Endothelial cell of umbilical vein (primary cell): ENCODE measurements at regions not wholly inside any gene's neighbourhood (a gene's known extent, or its start where the extent isn't known, plus 50 kb on each side); places are given as distances from the start of the nearest gene placed in this dataset.

Experiments used
- BruUV-seq: library from RNA; stranded (reverse); fragments of 400-500 nt; replicated peaks from 2 replicates; lab custom pipeline; 2021; lab: Mats Ljungman, UMichigan
- CTCF ChIA-PET: fragments of 300-600, 350-600 bp; sonication (Branson Sonifier 250); formaldehyde crosslinking; loops from one replicate; lab custom pipeline; 2021; ENCODE audit warnings: antibody characterized with exemption, inconsistent platforms; lab: Charles Lee
- POLR2A ChIA-PET: fragments of 300-600, 350-600 bp; sonication (Branson Sonifier 250); formaldehyde crosslinking; loops from one replicate; lab custom pipeline; 2021; ENCODE audit warnings: antibody characterized with exemption, inconsistent platforms; lab: Charles Lee
- DNase-seq: peaks from one replicate; pipeline ENCODE4 v3.0.0-alpha.2; 2011; ENCODE audit warnings: low read depth, low spot score
- FAIRE-seq: peaks from 2 replicates; lab custom pipeline; 2011; peaks lifted over from hg19 to GRCh38; lab: Jason Lieb, UNC
- H2AFZ ChIP-seq: 2 replicates; pipeline ENCODE4 v1.6.0; 2012; ENCODE audit warnings: low read depth, low read length, control low read depth, inconsistent platforms
- H3K27ac ChIP-seq: 2 replicates; pipeline ENCODE4 v1.5.1; 2011; ENCODE audit warnings: low read depth, mild to moderate bottlenecking, control low read depth, low read length, moderate library complexity; ENCODE audit not compliant: insufficient read depth
- H3K27me3 ChIP-seq, 2 experiments: 2 replicates each; pipeline versions ENCODE4 v1.6.0 to v1.6.1; 2011; ENCODE audit warnings: low read length in 2 of 2, mixed read lengths in 1 of 2; ENCODE audit not compliant: control insufficient read depth in 2 of 2, insufficient read depth in 2 of 2
- H3K36me3 ChIP-seq, 2 experiments: 2 replicates in 1 of 2; 3 replicates in 1 of 2; pipeline ENCODE4 v1.5.1; 2011; ENCODE audit warnings: low read length in 2 of 2, mild to moderate bottlenecking in 1 of 2, moderate library complexity in 1 of 2; ENCODE audit not compliant: control insufficient read depth in 2 of 2, insufficient read depth in 2 of 2; ENCODE audit errors: extremely low read depth in 1 of 2
- H3K4me1 ChIP-seq: 3 replicates; pipeline ENCODE4 v1.5.1; 2011; ENCODE audit warnings: mild to moderate bottlenecking, low read length; ENCODE audit not compliant: control insufficient read depth, insufficient read depth; ENCODE audit errors: extremely low read depth
- H3K4me2 ChIP-seq: 2 replicates; pipeline ENCODE4 v1.6.1; 2011; ENCODE audit warnings: low read length, control low read depth, mixed read lengths; ENCODE audit not compliant: insufficient read depth
- H3K4me3 ChIP-seq, 3 experiments: fragments of 200-600 bp in 1 of 3; sonication (generic), shearing (Covaris generic) in 1 of 3; replicated peaks in 1 of 3; 2 replicates each; pipeline ENCODE4 v1.5.1; 2011 to 2016; ENCODE audit warnings: control low read depth in 3 of 3, low read length in 3 of 3, mild to moderate bottlenecking in 2 of 3, inconsistent platforms in 1 of 3, low read depth in 1 of 3, moderate library complexity in 1 of 3; ENCODE audit not compliant: insufficient read depth in 1 of 3
- H3K79me2 ChIP-seq: 2 replicates; pipeline ENCODE4 v1.6.0; 2012; ENCODE audit warnings: low read length, inconsistent platforms; ENCODE audit not compliant: control insufficient read depth, insufficient read depth
- H3K9ac ChIP-seq: replicated peaks from 2 replicates; pipeline ENCODE3; 2011; ENCODE audit warnings: low read length, control low read depth; ENCODE audit not compliant: insufficient read depth; ENCODE audit errors: extremely low read depth
- H3K9me1 ChIP-seq: replicated peaks from 3 replicates; pipeline ENCODE4 v1.6.0; 2011; ENCODE audit warnings: mild to moderate bottlenecking, low read length; ENCODE audit not compliant: control insufficient read depth, insufficient read depth; ENCODE audit errors: extremely low read depth
- H3K9me3 ChIP-seq: replicated peaks from 2 replicates; pipeline ENCODE4 v1.5.1; 2012; ENCODE audit warnings: low read length, inconsistent platforms; ENCODE audit not compliant: control insufficient read depth, insufficient read depth
- H4K20me1 ChIP-seq: replicated peaks from 2 replicates; pipeline ENCODE3; 2011; ENCODE audit warnings: mild to moderate bottlenecking, low read length; ENCODE audit not compliant: control insufficient read depth, insufficient read depth; ENCODE audit errors: extremely low read depth
- CTCF ChIP-seq, 2 donors: IDR thresholded peaks; 1 replicate in 1 of 2; 2 replicates in 1 of 2; pipeline ENCODE4 v1.5.1; 2011; ENCODE audit warnings: low read length in 2 of 2, mild to moderate bottlenecking in 2 of 2, moderate library complexity in 2 of 2, control low read depth in 1 of 2, inconsistent platforms in 1 of 2, low read depth in 1 of 2; ENCODE audit not compliant: insufficient read depth in 1 of 2; ENCODE audit errors: extremely low read depth in 1 of 2
- EZH2 ChIP-seq: IDR thresholded peaks from 2 replicates; pipeline ENCODE4 v1.6.1; 2012; ENCODE audit warnings: borderline replicate concordance, low read depth, mild to moderate bottlenecking, moderate library complexity, low read length, inconsistent platforms; ENCODE audit not compliant: severe bottlenecking
- FOS ChIP-seq: IDR thresholded peaks from 2 replicates; pipeline ENCODE4 v1.6.1; 2011; ENCODE audit warnings: mild to moderate bottlenecking, low read length, moderate library complexity, borderline replicate concordance; ENCODE audit not compliant: insufficient read depth
- GATA2 ChIP-seq: IDR thresholded peaks from 2 replicates; pipeline ENCODE4 v1.7.0; 2011; ENCODE audit warnings: low read depth, mild to moderate bottlenecking, moderate library complexity, mixed read lengths, low read length; ENCODE audit not compliant: insufficient read length, insufficient read depth
- JUN ChIP-seq: IDR thresholded peaks from 2 replicates; pipeline ENCODE4 v1.6.1; 2011; ENCODE audit warnings: borderline replicate concordance, low read depth; ENCODE audit not compliant: insufficient read length, insufficient read depth
- MAX ChIP-seq: IDR thresholded peaks from 2 replicates; pipeline ENCODE4 v1.6.1; 2011; ENCODE audit not compliant: insufficient read depth, insufficient read length
- MYC ChIP-seq: IDR thresholded peaks from one replicate; pipeline ENCODE4 v1.6.1; 2011; ENCODE audit warnings: mild to moderate bottlenecking, low read depth, low read length
- POLR2A ChIP-seq: IDR thresholded peaks from 2 replicates; pipeline ENCODE4 v1.6.1; 2012; ENCODE audit warnings: low read depth, mild to moderate bottlenecking, control low read depth, low read length
- POLR2AphosphoS5 ChIP-seq: IDR thresholded peaks from 2 replicates; pipeline ENCODE4 v1.6.1; 2012; ENCODE audit warnings: low read depth, mild to moderate bottlenecking, control low read depth, low read length, moderate library complexity; ENCODE audit not compliant: insufficient read depth
- dilution Hi-C: fragments of 300-500 bp; cut with MboI; formaldehyde crosslinking; loops from one replicate; pipeline ENCODE4 v1.15.0; 2019; ENCODE audit warnings: low sequenced_read_pairs; ENCODE audit not compliant: extremely low pct_ligation_motif_present
- intact Hi-C: fragments of 100-400 bp; cut with micrococcal nuclease; formaldehyde crosslinking; loops from one replicate; pipeline ENCODE4 v1.10.0; 2022

GRCh38 chr9:16044579-16044881 is 491.7 kb downstream of the CCDC171 start:
- Histone ChIP-seq H3K27ac (no peak overlapping the region), H2AFZ (peak overlapping the region; percentile 57)
- POLR2A ChIA-PET = no interaction called here

More at GRCh38 chr9:16044579-16044881, 491.7 kb downstream of the CCDC171 start:
- Histone ChIP-seq H3K4me2 (no peak overlapping the region), H3K4me3 (no peak overlapping the region), H3K79me2 (no peaks in the 10 kb centered on the region), H3K9me1 (no peaks in the 10 kb centered on the region), H3K9me3 (no peaks in the 10 kb centered on the region), H3K27me3 (no peaks in the 10 kb centered on the region), H3K9ac (no peak overlapping the region), H3K4me1 (no peaks in the 10 kb centered on the region), H3K36me3 (no peaks in the 10 kb centered on the region), H4K20me1 (no peaks in the 10 kb centered on the region)
- dilution Hi-C loops (no loop called here), intact Hi-C loops (no loop called here)
- no peak for DNase-seq
- CTCF ChIA-PET = interaction anchor here (0.7 kb wide), 1 partner anchor 12 kb away, joined by 3 read pairs; no protein-coding TSS in a partner anchor
- FAIRE-seq = no peak
- BruUV-seq = no TSS peak
- TF ChIP-seq POLR2AphosphoS5 (no peak), POLR2A (no peak), FOS (no peak), JUN (no peak), GATA2 (no peak), EZH2 (no peak), CTCF (IDR thresholded peaks at IDR 0.05; ENCODE audit: extremely low read depth in 1 of 2, insufficient read depth in 1 of 2, low read depth in 1 of 2, low read length in 2 of 2) (no peak), MYC (no peak), MAX (no peak)
